GM12801 (cell line): ENCODE measurements at regions not wholly inside any gene's neighbourhood (a gene's known extent, or its start where the extent isn't known, plus 50 kb on each side); places are given as distances from the start of the nearest gene placed in this dataset.

Experiments used
- TF ChIP-seq, protein P1 (sequence below): IDR thresholded peaks from one replicate; pipeline ENCODE4 v1.5.1; 2011; ENCODE audit warnings: control low read depth; ENCODE audit not compliant: insufficient read length; ENCODE audit errors: extremely low read depth

DNA sequence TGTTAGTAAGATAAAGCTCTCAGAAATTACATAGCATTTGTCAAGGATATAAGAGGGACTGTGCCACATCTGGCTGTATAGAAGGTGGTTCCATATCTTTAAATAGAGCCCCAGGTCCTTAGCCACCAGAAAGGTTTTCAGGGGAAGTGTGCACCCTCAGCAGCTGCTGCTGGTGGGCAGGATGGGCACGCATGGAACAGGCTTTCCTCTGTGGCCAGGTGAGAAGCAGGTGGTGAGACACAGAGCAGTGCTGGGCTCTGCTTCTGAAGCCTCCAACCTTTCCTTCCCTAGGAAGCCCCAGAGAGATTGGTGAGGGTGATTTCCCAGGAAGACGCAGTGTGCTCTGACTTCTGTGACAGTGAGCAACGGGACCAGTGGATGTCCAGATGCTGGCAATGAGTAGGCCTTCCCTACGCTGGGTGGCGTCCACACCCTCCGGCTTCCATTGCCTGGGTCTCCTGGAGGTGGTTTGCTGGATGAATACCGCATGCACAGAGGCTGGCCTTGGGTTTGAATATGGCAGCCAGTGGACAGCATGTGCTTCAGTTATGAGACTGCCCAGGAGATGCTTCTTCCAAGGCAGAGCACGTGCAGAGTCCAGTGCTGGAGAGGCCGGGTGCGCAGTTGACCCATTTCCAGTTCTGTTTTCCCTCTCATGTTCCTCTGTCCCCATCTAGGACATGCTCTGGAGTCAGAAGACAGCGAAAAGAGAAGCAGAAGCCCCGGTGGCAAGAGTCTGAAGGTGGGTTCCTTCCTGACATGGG lies 52.7 kb upstream of the POLG start:
- TF ChIP-seq, protein P1, sequence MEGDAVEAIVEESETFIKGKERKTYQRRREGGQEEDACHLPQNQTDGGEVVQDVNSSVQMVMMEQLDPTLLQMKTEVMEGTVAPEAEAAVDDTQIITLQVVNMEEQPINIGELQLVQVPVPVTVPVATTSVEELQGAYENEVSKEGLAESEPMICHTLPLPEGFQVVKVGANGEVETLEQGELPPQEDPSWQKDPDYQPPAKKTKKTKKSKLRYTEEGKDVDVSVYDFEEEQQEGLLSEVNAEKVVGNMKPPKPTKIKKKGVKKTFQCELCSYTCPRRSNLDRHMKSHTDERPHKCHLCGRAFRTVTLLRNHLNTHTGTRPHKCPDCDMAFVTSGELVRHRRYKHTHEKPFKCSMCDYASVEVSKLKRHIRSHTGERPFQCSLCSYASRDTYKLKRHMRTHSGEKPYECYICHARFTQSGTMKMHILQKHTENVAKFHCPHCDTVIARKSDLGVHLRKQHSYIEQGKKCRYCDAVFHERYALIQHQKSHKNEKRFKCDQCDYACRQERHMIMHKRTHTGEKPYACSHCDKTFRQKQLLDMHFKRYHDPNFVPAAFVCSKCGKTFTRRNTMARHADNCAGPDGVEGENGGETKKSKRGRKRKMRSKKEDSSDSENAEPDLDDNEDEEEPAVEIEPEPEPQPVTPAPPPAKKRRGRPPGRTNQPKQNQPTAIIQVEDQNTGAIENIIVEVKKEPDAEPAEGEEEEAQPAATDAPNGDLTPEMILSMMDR, result no peak

- TF ChIP-seq, protein P1, result no peak
These were observed 51.1 kb upstream of the POLG start for GRCh38 chr15:89385596-89386331.
